ENCODE measurements at regions not wholly inside any gene's neighbourhood (a gene's known extent, or its start where the extent isn't known, plus 50 kb on each side); places are given as distances from the start of the nearest gene placed in this dataset.

DNA sequence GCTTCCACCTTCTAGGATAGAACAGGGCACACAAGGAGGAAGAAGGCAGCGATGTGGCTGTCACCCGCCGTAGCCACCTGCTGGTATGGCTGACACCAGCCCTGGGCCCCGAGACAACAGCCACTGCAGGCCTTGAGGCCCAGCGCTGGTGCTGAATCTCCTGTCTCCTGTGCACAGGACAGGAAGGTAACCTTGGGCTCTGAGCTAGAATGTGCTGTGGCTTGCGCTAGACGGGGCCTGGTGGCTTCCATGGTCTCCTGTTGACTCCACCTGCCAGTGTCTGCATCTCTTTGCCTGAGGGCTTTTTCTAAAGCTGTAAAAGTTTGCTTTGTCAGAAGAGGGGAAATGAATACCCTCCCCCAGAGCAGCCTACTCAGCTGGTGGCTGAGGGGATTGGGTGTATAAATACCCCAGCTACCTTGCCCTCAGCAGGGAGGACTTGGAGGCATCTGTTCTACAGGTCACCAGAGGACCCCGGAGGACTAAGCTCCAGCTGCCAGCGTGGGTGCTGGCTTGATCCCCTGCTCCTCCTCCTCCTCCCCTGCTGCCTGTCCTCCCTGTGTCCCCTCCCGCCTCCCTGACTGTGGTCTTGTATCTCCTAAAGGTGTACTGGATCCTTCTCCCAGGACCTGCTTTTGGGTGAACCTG lies 76.1 kb upstream of the SDK2 start (continued):
- TF ChIP-seq ZHX2 (IDR thresholded peaks at IDR 0.05; ENCODE audit: low read depth) (no peak), ZHX2 (CRISPR knock-in tag; IDR thresholded peaks at IDR 0.05; ENCODE audit: borderline replicate concordance) (no peak), REPIN1 (CRISPR knock-in tag; IDR thresholded peaks at IDR 0.05; ENCODE audit: borderline replicate concordance, low read depth) (no peak), ZNF768 (CRISPR knock-in tag; IDR thresholded peaks at IDR 0.05) (peak; percentile 84; the same call in 1 of the 2 replicates)

DNA sequence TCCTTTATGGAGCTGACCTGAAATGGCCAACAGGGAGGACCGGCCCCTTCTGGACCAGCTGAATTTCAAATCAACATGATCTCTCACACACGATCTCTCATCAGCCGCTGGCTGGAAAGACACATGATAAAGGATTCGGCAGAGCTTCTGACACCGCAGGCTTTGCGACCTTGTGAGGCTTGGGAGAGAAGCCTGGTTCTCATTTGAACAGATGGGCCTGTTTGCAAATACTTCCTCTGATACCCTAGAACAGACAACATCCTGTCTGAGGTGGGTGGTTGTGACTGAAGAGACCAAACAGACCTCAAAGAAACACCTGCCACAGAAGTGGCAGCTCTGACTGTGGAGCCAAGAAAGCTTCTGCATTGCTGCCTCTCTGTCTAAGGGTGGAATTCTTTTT lies 77.9 kb upstream of the SDK2 start:
- peaks cover 6 to 48% of the 10 kb centered on the region in 2 experiments for H3K27me3 ChIP-seq (ENCODE audit: control insufficient read depth in 1 of 2, insufficient read depth in 2 of 2, low read length in 2 of 2)
- no peak overlapping the region for H3K4me3 ChIP-seq (replicated peaks in 1 of 3; ENCODE audit: insufficient read depth in 1 of 3, low read depth in 2 of 3, low read length in 3 of 3)
- no peaks in the 10 kb centered on the region for H3K36me3 ChIP-seq (replicated peaks in 1 of 2; ENCODE audit: control insufficient read depth in 1 of 2, insufficient read depth in 2 of 2, low read length in 2 of 2)
- no peaks in the 10 kb centered on the region for H3K79me2 ChIP-seq (ENCODE audit: insufficient read depth, low read length)
- WGBS (ENCODE audit: low lambda C conversion rate): 63% methylated on average over 6 of the region's 6 CpGs
- ChIA-PET POLR2A (no interaction called here), CTCF (ENCODE audit: low intra/inter-chr PET ratio, low total read pairs) (no interaction called here)
- H2AFZ ChIP-seq (ENCODE audit: low read length): no peak overlapping the region
- no peak for DNase-seq (ENCODE audit: low spot score)
- H4K20me1 ChIP-seq (ENCODE audit: insufficient read depth, low read length): no peaks in the 10 kb centered on the region
- intact Hi-C loops (cut with micrococcal nuclease; ENCODE audit: unreplicated experiment) (no loop called here), in situ Hi-C loops (cut with HindIII; ENCODE audit: extremely low pct_ligation_motif_present, low pct_unique_long_range_greater_than_20kb) (no loop called here)
- no peak for ATAC-seq
- no TSS peak for BruUV-seq (replicated peaks)
- no peak overlapping the region for H3K9ac ChIP-seq (ENCODE audit: insufficient read depth, low read depth, low read length)
- FAIRE-seq: no peak
- peaks cover 24% of the 10 kb centered on the region for H3K4me1 ChIP-seq (ENCODE audit: insufficient read depth, low read length)
- no peaks in the 10 kb centered on the region for H3K9me3 ChIP-seq (ENCODE audit: low read length)
- H3K4me2 ChIP-seq (ENCODE audit: low read depth, low read length): no peak overlapping the region
- H3K27ac ChIP-seq (ENCODE audit: extremely low read length, insufficient read depth, low read length): no peak overlapping the region
- TF ChIP-seq HNRNPUL1 (IDR thresholded peaks at IDR 0.05; ENCODE audit: low read depth, low read length) (no peak), ZNF564 (CRISPR knock-in tag; IDR thresholded peaks at IDR 0.05) (no peak), ZFYVE20 (CRISPR knock-in tag; IDR thresholded peaks at IDR 0.05; ENCODE audit: borderline replicate concordance, low read depth) (no peak), EED (CRISPR knock-in tag; IDR thresholded peaks at IDR 0.05) (no peak), ZC3H4 (CRISPR knock-in tag; IDR thresholded peaks at IDR 0.05; ENCODE audit: borderline replicate concordance) (no peak)
- TF ChIP-seq, protein P1, sequence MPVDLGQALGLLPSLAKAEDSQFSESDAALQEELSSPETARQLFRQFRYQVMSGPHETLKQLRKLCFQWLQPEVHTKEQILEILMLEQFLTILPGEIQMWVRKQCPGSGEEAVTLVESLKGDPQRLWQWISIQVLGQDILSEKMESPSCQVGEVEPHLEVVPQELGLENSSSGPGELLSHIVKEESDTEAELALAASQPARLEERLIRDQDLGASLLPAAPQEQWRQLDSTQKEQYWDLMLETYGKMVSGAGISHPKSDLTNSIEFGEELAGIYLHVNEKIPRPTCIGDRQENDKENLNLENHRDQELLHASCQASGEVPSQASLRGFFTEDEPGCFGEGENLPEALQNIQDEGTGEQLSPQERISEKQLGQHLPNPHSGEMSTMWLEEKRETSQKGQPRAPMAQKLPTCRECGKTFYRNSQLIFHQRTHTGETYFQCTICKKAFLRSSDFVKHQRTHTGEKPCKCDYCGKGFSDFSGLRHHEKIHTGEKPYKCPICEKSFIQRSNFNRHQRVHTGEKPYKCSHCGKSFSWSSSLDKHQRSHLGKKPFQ (CRISPR knock-in tag; IDR thresholded peaks at IDR 0.05; ENCODE audit: insufficient replicate concordance): no peak

Data from HepG2 (cell line).